Osteoblast (primary cell): ENCODE measurements at regions not wholly inside any gene's neighbourhood (a gene's known extent, or its start where the extent isn't known, plus 50 kb on each side); places are given as distances from the start of the nearest gene placed in this dataset.
A peak's percentile ranks its signal among the peaks of the same experiment; 100 is the strongest.

Source experiments
- DNase-seq: peaks from one replicate; pipeline ENCODE4 v3.0.0; 2011; ENCODE audit warnings: low spot score, mixed read lengths; ENCODE audit not compliant: insufficient read length; ENCODE audit errors: missing footprints
- H2AFZ ChIP-seq: 2 replicates; pipeline ENCODE4 v1.6.0; 2011; ENCODE audit warnings: mild to moderate bottlenecking, low read length
- H3K27ac ChIP-seq: 2 replicates; pipeline ENCODE4 v1.5.1; 2011; ENCODE audit warnings: mild to moderate bottlenecking, low read depth, low read length, moderate library complexity
- H3K27me3 ChIP-seq: 2 replicates; pipeline ENCODE4 v1.6.0; 2012; ENCODE audit warnings: mild to moderate bottlenecking, control low read depth, inconsistent platforms, low read length, moderate library complexity; ENCODE audit not compliant: insufficient read depth
- H3K36me3 ChIP-seq: 2 replicates; pipeline ENCODE4 v1.5.1; 2011; ENCODE audit warnings: mild to moderate bottlenecking, low read length, control low read depth, moderate library complexity; ENCODE audit not compliant: insufficient read depth
- H3K4me1 ChIP-seq: 2 replicates; pipeline ENCODE4 v1.5.1; 2011; ENCODE audit warnings: mild to moderate bottlenecking, low read length, control low read depth, moderate library complexity; ENCODE audit not compliant: insufficient read depth
- H3K4me2 ChIP-seq: 2 replicates; pipeline ENCODE4 v1.6.0; 2011; ENCODE audit warnings: mild to moderate bottlenecking, low read length; ENCODE audit not compliant: insufficient read depth
- H3K4me3 ChIP-seq: fragments of 200-600 bp; sonication (generic); 3 replicates; pipeline ENCODE4 v1.5.1; 2012; ENCODE audit warnings: mild to moderate bottlenecking, low read length, inconsistent platforms; ENCODE audit not compliant: insufficient read depth
- H3K79me2 ChIP-seq: 2 replicates; pipeline ENCODE4 v1.6.0; 2012; ENCODE audit warnings: mild to moderate bottlenecking, low read length, control low read depth, inconsistent platforms; ENCODE audit not compliant: insufficient read depth
- H3K9me3 ChIP-seq: 2 replicates; pipeline ENCODE4 v1.5.1; 2011; ENCODE audit warnings: low read depth, low read length, control low read depth
- H4K20me1 ChIP-seq: 2 replicates; pipeline ENCODE4 v1.6.0; 2012; ENCODE audit warnings: mild to moderate bottlenecking, low read length, control low read depth; ENCODE audit not compliant: insufficient read depth
- TF ChIP-seq, protein P1 (sequence below): IDR thresholded peaks from 2 replicates; pipeline ENCODE4 v1.5.1; 2011; ENCODE audit warnings: mild to moderate bottlenecking, low read depth, low read length, moderate library complexity; ENCODE audit errors: extremely low read depth

GRCh38 chr6:11645016-11645415, 107.5 kb downstream of the TMEM170B start:
- Histone ChIP-seq H4K20me1 (no peaks in the 10 kb centered on the region), H3K36me3 (no peaks in the 10 kb centered on the region), H3K4me1 (peaks cover 5% of the 10 kb centered on the region), H3K27me3 (no peaks in the 10 kb centered on the region), H3K9me3 (no peaks in the 10 kb centered on the region), H3K27ac (no peak overlapping the region), H3K79me2 (no peaks in the 10 kb centered on the region), H3K4me3 (no peak overlapping the region), H2AFZ (no peak overlapping the region), H3K4me2 (no peak overlapping the region)
- TF ChIP-seq, protein P1, sequence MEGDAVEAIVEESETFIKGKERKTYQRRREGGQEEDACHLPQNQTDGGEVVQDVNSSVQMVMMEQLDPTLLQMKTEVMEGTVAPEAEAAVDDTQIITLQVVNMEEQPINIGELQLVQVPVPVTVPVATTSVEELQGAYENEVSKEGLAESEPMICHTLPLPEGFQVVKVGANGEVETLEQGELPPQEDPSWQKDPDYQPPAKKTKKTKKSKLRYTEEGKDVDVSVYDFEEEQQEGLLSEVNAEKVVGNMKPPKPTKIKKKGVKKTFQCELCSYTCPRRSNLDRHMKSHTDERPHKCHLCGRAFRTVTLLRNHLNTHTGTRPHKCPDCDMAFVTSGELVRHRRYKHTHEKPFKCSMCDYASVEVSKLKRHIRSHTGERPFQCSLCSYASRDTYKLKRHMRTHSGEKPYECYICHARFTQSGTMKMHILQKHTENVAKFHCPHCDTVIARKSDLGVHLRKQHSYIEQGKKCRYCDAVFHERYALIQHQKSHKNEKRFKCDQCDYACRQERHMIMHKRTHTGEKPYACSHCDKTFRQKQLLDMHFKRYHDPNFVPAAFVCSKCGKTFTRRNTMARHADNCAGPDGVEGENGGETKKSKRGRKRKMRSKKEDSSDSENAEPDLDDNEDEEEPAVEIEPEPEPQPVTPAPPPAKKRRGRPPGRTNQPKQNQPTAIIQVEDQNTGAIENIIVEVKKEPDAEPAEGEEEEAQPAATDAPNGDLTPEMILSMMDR: no peak
- no peak for DNase-seq

DNA sequence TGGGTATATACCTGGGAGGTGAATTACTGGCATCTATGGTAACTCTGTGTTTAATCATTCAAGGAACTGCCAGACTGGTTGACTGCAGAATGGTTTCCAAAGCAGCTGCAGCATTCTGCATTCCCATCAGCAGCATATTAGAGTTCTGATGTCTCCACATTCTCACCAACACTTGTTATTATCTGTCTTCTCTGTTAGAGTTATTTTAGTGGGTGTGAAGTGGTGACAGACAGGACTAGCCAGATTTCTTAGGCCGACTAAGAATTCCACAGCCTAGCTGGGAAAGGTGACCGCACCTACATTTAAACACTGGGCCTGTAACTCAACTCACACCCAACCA, 110.9 kb downstream of the TMEM170B start:
- TF ChIP-seq, protein P1: no peak
- H3K4me2 ChIP-seq: no peak overlapping the region
- no peaks in the 10 kb centered on the region for H3K27me3 ChIP-seq
- H2AFZ ChIP-seq: no peak overlapping the region
- H3K9me3 ChIP-seq: no peaks in the 10 kb centered on the region
- no peaks in the 10 kb centered on the region for H4K20me1 ChIP-seq
- H3K36me3 ChIP-seq: no peaks in the 10 kb centered on the region
- DNase-seq: no peak
- peaks cover 21% of the 10 kb centered on the region for H3K4me1 ChIP-seq
- no peak overlapping the region for H3K27ac ChIP-seq
- H3K79me2 ChIP-seq: no peaks in the 10 kb centered on the region
- no peak overlapping the region for H3K4me3 ChIP-seq

- Histone ChIP-seq H3K4me1 (peaks cover 26% of the 10 kb centered on the region), H3K79me2 (no peaks in the 10 kb centered on the region), H3K27ac (no peak overlapping the region), H3K27me3 (no peaks in the 10 kb centered on the region), H3K4me2 (no peak overlapping the region), H2AFZ (no peak overlapping the region), H3K9me3 (no peaks in the 10 kb centered on the region), H4K20me1 (no peaks in the 10 kb centered on the region), H3K4me3 (no peak overlapping the region), H3K36me3 (no peaks in the 10 kb centered on the region)
- no peak for DNase-seq
- TF ChIP-seq, protein P1: no peak
These were observed 111.3 kb downstream of the TMEM170B start for GRCh38 chr6:11648889-11649288.

DNA sequence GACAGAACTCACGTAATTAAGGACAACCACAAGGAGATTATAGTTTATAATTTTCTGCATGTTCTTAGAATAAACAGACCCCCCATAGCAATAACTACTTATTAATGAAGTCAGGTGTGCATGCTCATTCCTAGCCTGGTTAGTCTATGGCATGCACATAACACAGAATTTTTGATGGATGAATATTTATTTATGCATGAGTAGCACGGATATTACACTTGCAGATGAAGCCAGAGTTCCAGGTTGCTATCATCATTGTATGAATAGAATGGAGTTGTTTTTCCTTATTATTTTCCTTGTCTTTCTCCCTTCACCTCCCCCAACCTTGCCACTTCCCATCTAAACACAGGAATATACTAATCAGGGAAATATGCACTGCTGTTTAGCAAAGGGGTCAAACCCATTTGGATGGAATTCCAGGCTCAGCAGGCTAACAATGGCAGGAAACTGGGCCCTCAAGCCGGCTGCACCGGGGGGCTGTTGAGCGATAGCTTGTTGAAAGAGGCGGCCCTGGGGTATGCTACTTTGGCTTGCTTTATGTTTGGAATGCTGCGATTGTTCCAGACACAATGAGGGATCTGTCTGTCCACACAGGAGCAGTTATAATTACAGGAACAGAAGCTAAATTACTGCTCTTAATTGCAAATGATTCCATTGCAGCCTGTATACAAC, 112.6 kb downstream of the TMEM170B start:
- TF ChIP-seq, protein P1: no peak
- Histone ChIP-seq H3K4me1 (peaks cover 35% of the 10 kb centered on the region), H3K27ac (peak overlapping the region; percentile 34), H3K36me3 (no peaks in the 10 kb centered on the region), H3K27me3 (no peaks in the 10 kb centered on the region), H3K4me3 (no peak overlapping the region), H3K9me3 (no peaks in the 10 kb centered on the region), H4K20me1 (no peaks in the 10 kb centered on the region), H3K79me2 (no peaks in the 10 kb centered on the region), H3K4me2 (no peak overlapping the region), H2AFZ (peak overlapping the region; percentile 2)
- no peak for DNase-seq
